Fibroblast of lung (primary cell): ENCODE measurements at regions not wholly inside any gene's neighbourhood (a gene's known extent, or its start where the extent isn't known, plus 50 kb on each side); places are given as distances from the start of the nearest gene placed in this dataset.

Source experiments
- DNase-seq, 2 donors: peaks; one replicate each; pipeline versions ENCODE4 v3.0.0 to v3.0.0-alpha.2; 2010; ENCODE audit warnings: low read depth in 2 of 2
- H2AFZ ChIP-seq: 2 replicates; pipeline ENCODE4 v1.5.1; 2012; ENCODE audit warnings: low read length, control low read depth, inconsistent platforms
- H3K27ac ChIP-seq: 2 replicates; pipeline ENCODE4 v1.5.1; 2011; ENCODE audit warnings: low read length, control low read depth; ENCODE audit not compliant: insufficient read depth
- H3K27me3 ChIP-seq: 2 replicates; pipeline ENCODE4 v1.5.1; 2011; ENCODE audit warnings: mild to moderate bottlenecking, low read length; ENCODE audit not compliant: control insufficient read depth, insufficient read depth
- H3K36me3 ChIP-seq: 2 replicates; pipeline ENCODE4 v1.5.1; 2011; ENCODE audit warnings: low read length; ENCODE audit not compliant: control insufficient read depth, insufficient read depth
- H3K4me1 ChIP-seq: 2 replicates; pipeline ENCODE4 v1.5.1; 2011; ENCODE audit warnings: low read length; ENCODE audit not compliant: control insufficient read depth, insufficient read depth; ENCODE audit errors: extremely low read depth
- H3K4me2 ChIP-seq: 2 replicates; pipeline ENCODE4 v1.5.1; 2011; ENCODE audit warnings: low read length, control low read depth; ENCODE audit not compliant: insufficient read depth; ENCODE audit errors: extremely low read depth
- H3K4me3 ChIP-seq, 4 experiments: fragments of 200-600 bp in 1 of 4; sonication (generic) in 1 of 4; replicated peaks in 1 of 4; 2 replicates each; pipeline ENCODE4 v1.5.1; 2011 to 2016; ENCODE audit warnings: low read length in 4 of 4, low read depth in 3 of 4, mild to moderate bottlenecking in 3 of 4, control low read depth in 2 of 4, inconsistent platforms in 1 of 4, mixed read lengths in 1 of 4; ENCODE audit not compliant: insufficient read depth in 1 of 4; ENCODE audit errors: control extremely low read depth in 1 of 4
- H3K79me2 ChIP-seq: 2 replicates; pipeline ENCODE4 v1.5.1; 2012; ENCODE audit warnings: mild to moderate bottlenecking, low read length, inconsistent platforms; ENCODE audit not compliant: control insufficient read depth, insufficient read depth
- H3K9ac ChIP-seq: 2 replicates; pipeline ENCODE4 v1.5.1; 2011; ENCODE audit warnings: mild to moderate bottlenecking, low read length, control low read depth; ENCODE audit not compliant: insufficient read depth
- H3K9me3 ChIP-seq: 2 replicates; pipeline ENCODE4 v1.5.1; 2012; ENCODE audit warnings: low read depth, low read length; ENCODE audit not compliant: control insufficient read depth, insufficient read depth
- H4K20me1 ChIP-seq: 2 replicates; pipeline ENCODE4 v1.5.1; 2011; ENCODE audit warnings: low read length; ENCODE audit not compliant: control insufficient read depth, insufficient read depth; ENCODE audit errors: extremely low read depth
- CTCF ChIP-seq, 2 donors: IDR thresholded peaks in 1 of 2; conservative IDR thresholded peaks in 1 of 2; 1 replicate in 1 of 2; 2 replicates in 1 of 2; pipeline ENCODE4 v1.5.1; 2011 to 2012; ENCODE audit warnings: low read length in 2 of 2, control low read depth in 1 of 2, inconsistent platforms in 1 of 2, low read depth in 1 of 2, mild to moderate bottlenecking in 1 of 2
- EZH2 ChIP-seq: IDR thresholded peaks from 2 replicates; pipeline ENCODE4 v1.5.1; 2012; ENCODE audit warnings: low read length, control low read depth, mild to moderate bottlenecking; ENCODE audit errors: missing control alignments

- Histone ChIP-seq H3K4me2 (no peak overlapping the region), H3K27me3 (no peaks in the 10 kb centered on the region), H3K79me2 (no peaks in the 10 kb centered on the region), H3K27ac (no peak overlapping the region), H3K4me3 (no peak overlapping the region), H3K9me3 (no peaks in the 10 kb centered on the region), H4K20me1 (no peaks in the 10 kb centered on the region), H2AFZ (no peak overlapping the region), H3K4me1 (peaks cover 13% of the 10 kb centered on the region), H3K9ac (no peak overlapping the region), H3K36me3 (peaks cover 1% of the 10 kb centered on the region)
- DNase-seq = no peak
- TF ChIP-seq CTCF (conservative IDR thresholded peaks at IDR 0.05 in 1 of 2, IDR thresholded peaks at IDR 0.05 in 1 of 2; ENCODE audit: low read depth in 1 of 2, low read length in 2 of 2) = no peak
- no peak for TF ChIP-seq EZH2
Measured at GRCh38 chr16:22427556-22427955, 53.1 kb upstream of the CDR2 start.

- Histone ChIP-seq H4K20me1 (no peaks in the 10 kb centered on the region), H3K79me2 (no peaks in the 10 kb centered on the region), H3K9ac (no peak overlapping the region), H3K4me1 (peaks cover 13% of the 10 kb centered on the region), H3K36me3 (peaks cover 1% of the 10 kb centered on the region), H3K4me2 (no peak overlapping the region), H2AFZ (no peak overlapping the region), H3K27ac (no peak overlapping the region), H3K4me3 (no peak overlapping the region), H3K9me3 (no peaks in the 10 kb centered on the region), H3K27me3 (no peaks in the 10 kb centered on the region)
- no peak for DNase-seq
- TF ChIP-seq EZH2 = no peak
- no peak for TF ChIP-seq CTCF (conservative IDR thresholded peaks at IDR 0.05 in 1 of 2, IDR thresholded peaks at IDR 0.05 in 1 of 2; ENCODE audit: low read depth in 1 of 2, low read length in 2 of 2)
Measured at GRCh38 chr16:22425847-22426246, 51.4 kb upstream of the CDR2 start.

GRCh38 chr16:22425036-22425801 lies 50.8 kb upstream of the CDR2 start:
- no peak for TF ChIP-seq EZH2
- no peak for TF ChIP-seq CTCF (conservative IDR thresholded peaks at IDR 0.05 in 1 of 2, IDR thresholded peaks at IDR 0.05 in 1 of 2; ENCODE audit: low read depth in 1 of 2, low read length in 2 of 2)
- Histone ChIP-seq H3K79me2 (no peaks in the 10 kb centered on the region), H3K9me3 (no peaks in the 10 kb centered on the region), H4K20me1 (no peaks in the 10 kb centered on the region), H3K4me1 (peaks cover 13% of the 10 kb centered on the region), H3K4me2 (peak overlapping the region; percentile 55), H3K9ac (peak overlapping the region; percentile 8), H3K27ac (peak overlapping the region; percentile 73), H3K4me3 (peak overlapping the region in 3 of 4 experiments; percentile 0 to 47 (median 24)), H3K27me3 (no peaks in the 10 kb centered on the region), H2AFZ (peak overlapping the region; percentile 27), H3K36me3 (peaks cover 1% of the 10 kb centered on the region)
- peak in 1 of 2 donors; percentile 34 for DNase-seq
